Esophagus muscularis mucosa (tissue), 4 donors: ENCODE measurements at regions not wholly inside any gene's neighbourhood (a gene's known extent, or its start where the extent isn't known, plus 50 kb on each side); places are given as distances from the start of the nearest gene placed in this dataset.

Experiments
- CTCF ChIP-seq, 3 experiments: fragments of 200-600 bp in 2 of 3; fragments of 450-650 bp in 1 of 3; sonication (generic) in 2 of 3; IDR thresholded peaks; one replicate each; pipeline ENCODE4 v1.5.1; 2017 to 2019; ENCODE audit warnings: antibody characterized with exemption in 3 of 3, mild to moderate bottlenecking in 2 of 3, moderate library complexity in 1 of 3
- EP300 ChIP-seq: sonication (generic); formaldehyde crosslinking; IDR thresholded peaks from one replicate; pipeline ENCODE4 v1.6.1; 2017; ENCODE audit warnings: antibody characterized with exemption
- POLR2A ChIP-seq: fragments of 450-650 bp; IDR thresholded peaks from one replicate; pipeline ENCODE4 v1.6.1; 2017; ENCODE audit warnings: antibody characterized with exemption, moderate library complexity, mild to moderate bottlenecking, low read depth
- POLR2AphosphoS5 ChIP-seq, 2 donors: sonication (generic); formaldehyde crosslinking; IDR thresholded peaks; one replicate each; pipeline ENCODE4 v1.6.1; 2017; ENCODE audit warnings: antibody characterized with exemption in 2 of 2

GRCh38 chr16:35195864-35196216 is 1736.4 kb downstream of the TP53TG3F start:
- TF ChIP-seq CTCF (IDR thresholded peaks at IDR 0.05) (no peak), EP300 (no peak), POLR2A (no peak), POLR2AphosphoS5 (IDR thresholded peaks at IDR 0.05) (no peak)
